HCT116 (cell line): ENCODE measurements at regions not wholly inside any gene's neighbourhood (a gene's known extent, or its start where the extent isn't known, plus 50 kb on each side); places are given as distances from the start of the nearest gene placed in this dataset.

Source experiments
- ATF3 ChIP-seq: IDR thresholded peaks from 2 replicates; pipeline ENCODE4 v1.6.1; 2012
- CTCF ChIP-seq, 3 experiments: fragments of 200-600 bp in 1 of 3; sonication (generic) in 1 of 3; IDR thresholded peaks in 2 of 3; conservative IDR thresholded peaks in 1 of 3; 2 replicates each; pipeline ENCODE4 v1.5.1; 2012 to 2017; ENCODE audit warnings: low read depth in 2 of 3, low read length in 2 of 3, antibody characterized with exemption in 1 of 3, borderline replicate concordance in 1 of 3, control low read depth in 1 of 3, mild to moderate bottlenecking in 1 of 3, mixed read lengths in 1 of 3, mixed run types in 1 of 3, moderate library complexity in 1 of 3; ENCODE audit not compliant: insufficient read depth in 1 of 3
- JUND ChIP-seq: IDR thresholded peaks from 2 replicates; pipeline ENCODE4 v1.6.1; 2012

- TF ChIP-seq CTCF (IDR thresholded peaks at IDR 0.05 in 2 of 3, conservative IDR thresholded peaks at IDR 0.05 in 1 of 3; ENCODE audit: borderline replicate concordance in 1 of 3, insufficient read depth in 1 of 3, low read depth in 2 of 3, low read length in 2 of 3) (no peak), ATF3 (no peak), JUND (no peak)
These were observed 111.6 kb downstream of the SLC4A3 start for GRCh38 chr2:219739066-219739465.
